Right forelimb (tissue), 1 donor: ENCODE measurements at regions not wholly inside any gene's neighbourhood (a gene's known extent, or its start where the extent isn't known, plus 50 kb on each side); places are given as distances from the start of the nearest gene placed in this dataset.

Experiments
- DNase-seq: peaks from one replicate; pipeline ENCODE4 v3.0.0-alpha.2; 2018

DNA sequence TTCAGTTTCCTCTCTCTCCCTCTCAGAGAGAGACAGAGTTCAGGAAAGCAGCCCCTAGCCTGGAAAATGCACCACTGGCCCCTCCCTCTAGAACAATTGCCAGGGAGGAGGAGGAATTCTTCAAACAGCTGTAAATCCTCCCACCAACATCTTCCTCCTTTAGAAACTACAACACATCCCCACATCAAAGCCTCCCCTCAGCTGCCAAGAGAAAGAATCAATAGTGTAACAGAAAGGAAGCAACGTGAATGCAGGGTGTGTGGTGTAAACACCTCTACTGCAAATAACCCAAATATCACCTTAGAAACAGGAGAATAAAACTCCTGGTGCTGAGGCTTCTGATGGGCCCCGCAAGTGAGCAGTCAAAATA lies 249.9 kb upstream of the GATB start:
- DNase-seq = no peak

DNA sequence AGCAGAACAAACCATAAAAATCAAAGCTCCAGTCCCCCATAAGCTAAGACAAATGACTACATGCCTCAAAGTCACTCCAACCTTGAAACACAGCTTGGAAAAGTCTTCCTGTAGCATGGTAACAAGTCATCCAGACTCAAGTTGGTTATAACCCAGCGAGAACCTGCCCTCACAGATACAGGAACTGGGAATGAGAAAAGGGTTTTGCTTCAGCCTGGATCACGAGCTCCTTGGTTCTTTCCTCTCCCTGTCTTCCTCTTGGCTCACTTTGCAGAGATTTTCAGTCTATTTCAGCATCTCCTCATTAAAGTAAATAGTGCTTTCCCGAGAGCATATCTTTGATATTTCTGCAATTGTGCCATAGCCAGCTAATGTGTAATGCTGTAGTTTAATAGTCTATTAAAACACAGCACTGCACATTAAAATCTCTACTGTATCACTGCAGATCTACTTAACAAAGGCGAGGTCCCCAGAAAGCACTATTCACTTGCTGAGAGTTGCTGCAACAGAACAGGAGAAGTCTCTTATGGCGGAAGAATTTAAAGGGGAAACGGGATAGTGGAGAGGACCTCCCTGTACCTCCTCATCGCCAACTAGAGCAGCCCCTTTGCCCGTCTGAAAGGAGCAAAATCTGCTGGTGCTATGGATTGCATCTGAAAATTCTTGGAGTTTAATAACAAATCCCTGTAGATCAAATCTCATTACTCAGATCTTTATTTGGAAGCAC lies 249.3 kb upstream of the GATB start:
- no peak for DNase-seq

GRCh38 chr4:152009031-152009670 lies 248.3 kb upstream of the GATB start:
- no peak for DNase-seq

- DNase-seq = no peak
Measured at GRCh38 chr4:152007111-152007510, 246.3 kb upstream of the GATB start.

DNA sequence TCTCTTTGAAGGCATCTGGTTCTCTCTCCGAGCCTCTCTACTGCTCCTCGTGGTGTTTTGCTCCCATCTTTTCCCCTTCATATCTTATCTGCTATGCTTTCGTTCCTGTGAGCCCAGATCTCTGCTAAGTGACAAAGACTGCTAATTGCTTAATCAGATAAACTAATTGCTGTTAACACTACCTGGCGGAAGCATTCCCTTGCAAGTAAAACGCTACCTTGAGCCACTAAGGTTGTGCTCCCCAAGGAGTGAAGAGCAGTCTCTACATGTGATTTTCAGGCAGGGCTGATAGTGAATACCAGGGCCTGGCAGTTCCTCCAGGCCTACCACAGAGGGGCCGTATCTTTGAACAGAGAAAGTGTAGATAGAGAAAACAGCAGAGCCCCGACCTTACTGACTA lies 244.0 kb upstream of the GATB start:
- DNase-seq = no peak

DNA sequence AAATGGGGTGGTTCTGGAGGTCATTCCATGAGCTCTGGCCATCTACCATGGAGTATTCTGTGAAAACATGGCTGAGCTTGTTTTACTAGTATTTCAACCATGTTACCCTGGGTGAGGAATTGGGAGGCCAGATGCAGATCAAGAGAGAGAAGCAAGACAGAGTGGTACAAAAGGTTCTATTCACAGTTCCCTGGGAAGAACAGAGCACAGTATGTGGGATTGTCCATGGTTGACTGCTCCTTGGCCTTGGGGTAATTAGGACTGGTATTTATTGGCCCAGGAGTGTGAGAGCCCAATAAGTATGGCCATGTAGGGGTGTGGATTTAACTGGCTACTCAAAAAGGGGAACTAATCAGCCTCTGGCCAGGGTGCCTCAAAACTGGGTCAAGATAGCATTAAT lies 239.7 kb upstream of the GATB start:
- DNase-seq = no peak

GRCh38 chr4:151998723-151999122 lies 237.9 kb upstream of the GATB start:
- DNase-seq = no peak

DNA sequence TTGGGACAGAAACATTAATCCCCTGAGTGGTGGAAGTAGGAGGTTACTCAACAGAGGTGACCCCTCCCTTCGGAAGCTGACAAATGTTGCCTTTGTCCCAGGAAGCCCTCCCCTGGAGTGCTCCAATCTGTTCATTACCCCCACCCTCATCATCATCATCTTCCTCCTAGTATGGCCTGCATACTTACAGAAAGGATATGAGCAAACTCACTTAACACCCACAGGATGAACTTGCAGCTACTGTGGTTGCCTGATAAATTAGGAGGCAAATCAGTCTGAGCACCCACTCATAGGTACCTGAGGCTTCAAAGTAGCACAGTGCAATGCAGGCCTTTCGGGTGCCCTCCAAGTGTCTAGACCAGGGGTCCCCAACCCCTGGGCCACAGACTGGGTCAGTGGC lies 236.7 kb upstream of the GATB start:
- no peak for DNase-seq

GRCh38 chr4:151994429-151994828 lies 233.6 kb upstream of the GATB start:
- no peak for DNase-seq

DNA sequence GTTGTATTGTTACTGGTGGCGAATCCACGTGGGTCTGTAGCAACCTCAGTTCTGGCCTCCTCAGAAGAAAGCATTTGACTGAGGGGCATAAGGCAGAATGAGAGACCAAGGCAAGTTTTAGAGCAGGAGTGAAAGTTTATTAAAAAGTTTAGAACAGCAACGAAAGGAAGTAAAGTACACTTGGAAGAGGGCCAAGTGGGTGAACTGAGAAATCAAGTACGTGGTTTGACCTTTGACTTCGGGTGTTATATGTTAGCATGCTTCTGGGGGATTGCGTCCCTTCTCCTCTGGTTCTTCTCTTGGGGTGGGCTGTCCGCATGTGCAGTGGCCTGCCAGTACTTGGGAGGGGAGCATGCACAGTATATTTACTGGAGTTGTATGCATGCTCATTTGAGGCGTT lies 232.7 kb upstream of the GATB start:
- no peak for DNase-seq

DNA sequence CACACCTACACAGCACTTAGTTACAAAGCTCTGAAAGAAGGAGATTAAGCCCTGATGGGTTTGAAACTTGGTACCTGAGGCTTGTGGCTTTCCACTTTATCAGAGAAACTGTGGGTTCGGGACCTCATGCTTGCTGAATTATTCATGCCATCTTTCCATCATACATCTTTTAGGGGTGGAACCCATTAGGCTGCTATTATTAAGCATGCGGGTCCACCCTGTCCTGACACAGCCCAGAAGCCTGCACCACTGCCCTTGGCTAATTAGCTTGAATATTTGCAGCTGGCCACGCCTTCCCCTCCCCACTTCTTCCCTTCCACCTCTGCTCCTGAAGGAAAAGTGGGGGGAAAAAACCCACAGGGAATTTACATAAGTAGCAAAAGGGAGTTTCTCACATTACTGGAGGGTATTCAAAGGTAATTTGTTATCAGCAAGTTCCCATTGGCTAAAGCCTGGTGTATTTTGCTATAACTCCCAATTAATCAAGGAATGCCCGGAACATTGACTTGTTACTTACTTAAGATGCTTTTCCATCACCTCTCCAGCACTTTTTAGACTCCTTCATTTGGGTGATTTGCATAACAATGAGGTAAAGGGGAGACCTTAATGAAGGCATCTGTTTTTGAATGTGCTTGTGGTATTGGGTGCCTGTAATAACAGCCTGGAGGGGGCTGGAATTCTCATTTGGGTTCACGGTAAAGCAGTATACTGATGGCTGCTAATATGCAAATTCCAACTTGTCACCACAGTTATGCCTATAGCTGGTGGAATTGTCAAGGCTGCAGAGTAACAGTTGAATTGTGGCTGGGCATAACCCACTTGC lies 231.7 kb upstream of the GATB start:
- DNase-seq = no peak

DNA sequence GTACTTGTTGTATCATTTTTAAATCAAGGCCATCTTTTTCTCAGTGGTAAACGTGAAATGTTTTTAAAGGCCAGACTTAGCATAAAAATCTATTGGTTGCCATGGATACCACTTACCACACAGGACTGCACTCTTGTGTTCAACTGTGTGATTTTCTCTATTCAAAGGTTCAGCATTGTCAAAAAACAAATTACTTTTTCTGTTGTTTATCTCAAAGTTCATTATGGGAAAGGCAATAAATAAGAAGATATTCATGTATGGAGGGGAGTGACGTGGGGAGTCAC lies 231.0 kb upstream of the GATB start:
- no peak for DNase-seq

- no peak for DNase-seq
Measured at GRCh38 chr4:151991001-151991883, 230.4 kb upstream of the GATB start.

- no peak for DNase-seq
Measured at GRCh38 chr4:151990201-151990600, 229.4 kb upstream of the GATB start.

GRCh38 chr4:151988591-151988990 lies 227.8 kb upstream of the GATB start:
- DNase-seq = no peak

DNA sequence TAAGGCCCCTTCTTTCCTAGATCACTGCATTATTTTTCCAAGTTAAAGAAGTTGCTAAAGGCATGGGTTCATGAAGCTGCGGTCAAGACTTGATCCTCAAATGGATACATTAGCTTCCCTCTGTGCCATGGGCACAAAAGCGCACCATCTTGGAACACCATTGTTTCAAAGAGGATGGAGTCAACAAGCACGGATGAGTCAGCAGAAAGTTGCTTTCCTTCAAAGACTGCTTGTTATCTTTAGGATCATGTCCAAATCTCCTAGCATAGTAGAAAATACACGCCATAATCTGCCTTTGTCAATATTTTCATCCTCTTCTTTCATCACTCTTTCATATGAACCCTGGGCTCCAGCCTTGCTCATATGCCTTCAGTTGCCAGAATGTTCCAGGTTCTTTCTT lies 226.8 kb upstream of the GATB start:
- DNase-seq = no peak

- DNase-seq = no peak
Measured at GRCh38 chr4:151983854-151984253, 223.0 kb upstream of the GATB start.

DNA sequence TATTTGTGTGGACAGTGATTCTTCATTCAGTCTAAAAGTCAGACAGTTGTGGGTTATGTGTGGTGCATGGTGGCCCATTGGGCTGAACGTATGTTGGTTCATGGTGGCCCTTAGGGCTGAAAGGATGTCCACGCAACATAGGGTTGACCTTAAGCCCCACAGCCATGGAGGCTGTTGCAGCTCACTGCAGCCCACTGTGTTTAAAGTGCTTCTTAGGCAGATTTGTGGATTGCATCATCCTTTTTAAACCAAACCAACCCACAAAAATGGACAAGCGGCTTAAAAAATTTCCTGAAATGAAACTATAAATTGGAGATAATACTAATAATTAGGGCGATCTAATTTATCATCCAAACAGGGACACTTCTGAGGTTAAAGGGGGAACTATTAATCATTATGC lies 219.0 kb upstream of the GATB start:
- no peak for DNase-seq

- DNase-seq = no peak
Measured at GRCh38 chr4:151968643-151969042, 207.8 kb upstream of the GATB start.

DNA sequence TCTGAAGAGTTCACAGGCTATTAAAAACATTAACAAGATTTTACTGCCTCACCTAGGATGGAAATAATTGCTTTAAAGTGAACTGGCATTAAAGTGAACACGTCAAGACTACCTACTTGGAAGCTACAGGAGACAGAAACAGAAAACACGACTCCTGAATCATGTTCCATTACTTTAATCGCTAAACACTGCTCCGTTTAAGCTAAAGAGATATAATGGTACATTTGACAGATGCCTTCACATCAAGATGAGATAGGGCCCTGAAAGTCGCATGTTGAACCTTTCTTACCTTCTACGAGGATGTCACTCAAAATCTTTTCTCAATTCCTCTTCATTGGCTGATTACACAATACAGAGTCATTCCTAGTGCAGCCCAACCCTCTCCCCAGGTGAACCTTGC lies 206.3 kb upstream of the GATB start:
- no peak for DNase-seq

DNA sequence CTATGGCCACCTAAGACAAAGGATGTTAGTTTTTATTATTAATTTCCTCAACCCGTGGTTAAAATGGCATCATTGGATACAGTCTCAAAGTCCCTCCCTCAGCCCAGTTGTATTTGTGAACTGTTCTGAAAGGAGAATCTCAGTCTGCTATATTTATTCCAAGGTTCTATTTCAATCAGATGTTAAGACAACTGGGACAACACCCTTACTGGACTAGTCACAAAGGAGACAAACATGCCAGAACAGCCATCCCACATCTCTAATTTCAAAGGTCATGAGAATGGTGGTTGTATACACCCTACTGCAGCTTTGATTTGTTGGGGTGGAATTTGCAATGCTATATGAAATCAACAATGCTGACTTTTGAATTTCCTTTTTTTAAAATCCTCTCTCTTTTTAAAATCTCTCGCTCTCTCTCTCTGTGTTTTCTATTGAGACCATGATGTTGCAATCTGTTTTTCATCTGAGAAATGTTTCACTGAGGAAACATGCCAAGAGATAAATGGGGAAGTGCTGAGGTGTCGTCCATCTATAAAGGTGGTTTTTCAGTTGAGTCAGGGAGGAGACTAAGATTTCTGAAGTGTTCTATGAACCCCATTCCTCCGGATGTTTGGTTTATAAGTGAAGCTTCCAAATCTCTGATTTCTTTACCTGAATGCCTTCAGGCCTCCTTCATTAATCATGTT lies 201.5 kb upstream of the GATB start:
- no peak for DNase-seq

- DNase-seq = no peak
Measured at GRCh38 chr4:151961456-151961855, 200.6 kb upstream of the GATB start.
